DND-41 (cell line): ENCODE measurements at regions not wholly inside any gene's neighbourhood (a gene's known extent, or its start where the extent isn't known, plus 50 kb on each side); places are given as distances from the start of the nearest gene placed in this dataset.

Experiments used
- CTCF ChIP-seq: IDR thresholded peaks from 2 replicates; pipeline ENCODE4 v1.5.1; 2012; ENCODE audit warnings: borderline replicate concordance, low read length, moderate library complexity, mild to moderate bottlenecking; ENCODE audit not compliant: poor library complexity, severe bottlenecking; ENCODE audit errors: extremely low read depth
- EZH2 ChIP-seq: IDR thresholded peaks from 3 replicates; pipeline ENCODE4 v1.6.1; 2012; ENCODE audit warnings: borderline replicate concordance, low read depth, mild to moderate bottlenecking, moderate library complexity, low read length, inconsistent platforms; ENCODE audit not compliant: severe bottlenecking

GRCh38 chr15:55110446-55110845 is 86.3 kb downstream of the RSL24D1 start:
- no peak for TF ChIP-seq CTCF
- no peak for TF ChIP-seq EZH2
